Endothelial cell of umbilical vein (primary cell): ENCODE measurements at regions not wholly inside any gene's neighbourhood (a gene's known extent, or its start where the extent isn't known, plus 50 kb on each side); places are given as distances from the start of the nearest gene placed in this dataset.

Source experiments
- BruUV-seq: library from RNA; stranded (reverse); fragments of 400-500 nt; replicated peaks from 2 replicates; lab custom pipeline; 2021; lab: Mats Ljungman, UMichigan
- CTCF ChIA-PET: fragments of 300-600, 350-600 bp; sonication (Branson Sonifier 250); formaldehyde crosslinking; loops from one replicate; lab custom pipeline; 2021; ENCODE audit warnings: antibody characterized with exemption, inconsistent platforms; lab: Charles Lee
- POLR2A ChIA-PET: fragments of 300-600, 350-600 bp; sonication (Branson Sonifier 250); formaldehyde crosslinking; loops from one replicate; lab custom pipeline; 2021; ENCODE audit warnings: antibody characterized with exemption, inconsistent platforms; lab: Charles Lee
- DNase-seq: peaks from one replicate; pipeline ENCODE4 v3.0.0-alpha.2; 2011; ENCODE audit warnings: low read depth, low spot score
- FAIRE-seq: peaks from 2 replicates; lab custom pipeline; 2011; peaks lifted over from hg19 to GRCh38; lab: Jason Lieb, UNC
- H2AFZ ChIP-seq: 2 replicates; pipeline ENCODE4 v1.6.0; 2012; ENCODE audit warnings: low read depth, low read length, control low read depth, inconsistent platforms
- H3K27ac ChIP-seq: 2 replicates; pipeline ENCODE4 v1.5.1; 2011; ENCODE audit warnings: low read depth, mild to moderate bottlenecking, control low read depth, low read length, moderate library complexity; ENCODE audit not compliant: insufficient read depth
- H3K27me3 ChIP-seq, 2 experiments: 2 replicates each; pipeline versions ENCODE4 v1.6.0 to v1.6.1; 2011; ENCODE audit warnings: low read length in 2 of 2, mixed read lengths in 1 of 2; ENCODE audit not compliant: control insufficient read depth in 2 of 2, insufficient read depth in 2 of 2
- H3K36me3 ChIP-seq, 2 experiments: 2 replicates in 1 of 2; 3 replicates in 1 of 2; pipeline ENCODE4 v1.5.1; 2011; ENCODE audit warnings: low read length in 2 of 2, mild to moderate bottlenecking in 1 of 2, moderate library complexity in 1 of 2; ENCODE audit not compliant: control insufficient read depth in 2 of 2, insufficient read depth in 2 of 2; ENCODE audit errors: extremely low read depth in 1 of 2
- H3K4me1 ChIP-seq: 3 replicates; pipeline ENCODE4 v1.5.1; 2011; ENCODE audit warnings: mild to moderate bottlenecking, low read length; ENCODE audit not compliant: control insufficient read depth, insufficient read depth; ENCODE audit errors: extremely low read depth
- H3K4me2 ChIP-seq: 2 replicates; pipeline ENCODE4 v1.6.1; 2011; ENCODE audit warnings: low read length, control low read depth, mixed read lengths; ENCODE audit not compliant: insufficient read depth
- H3K4me3 ChIP-seq, 3 experiments: fragments of 200-600 bp in 1 of 3; sonication (generic), shearing (Covaris generic) in 1 of 3; replicated peaks in 1 of 3; 2 replicates each; pipeline ENCODE4 v1.5.1; 2011 to 2016; ENCODE audit warnings: control low read depth in 3 of 3, low read length in 3 of 3, mild to moderate bottlenecking in 2 of 3, inconsistent platforms in 1 of 3, low read depth in 1 of 3, moderate library complexity in 1 of 3; ENCODE audit not compliant: insufficient read depth in 1 of 3
- H3K79me2 ChIP-seq: 2 replicates; pipeline ENCODE4 v1.6.0; 2012; ENCODE audit warnings: low read length, inconsistent platforms; ENCODE audit not compliant: control insufficient read depth, insufficient read depth
- H3K9ac ChIP-seq: replicated peaks from 2 replicates; pipeline ENCODE3; 2011; ENCODE audit warnings: low read length, control low read depth; ENCODE audit not compliant: insufficient read depth; ENCODE audit errors: extremely low read depth
- H3K9me1 ChIP-seq: replicated peaks from 3 replicates; pipeline ENCODE4 v1.6.0; 2011; ENCODE audit warnings: mild to moderate bottlenecking, low read length; ENCODE audit not compliant: control insufficient read depth, insufficient read depth; ENCODE audit errors: extremely low read depth
- H3K9me3 ChIP-seq: replicated peaks from 2 replicates; pipeline ENCODE4 v1.5.1; 2012; ENCODE audit warnings: low read length, inconsistent platforms; ENCODE audit not compliant: control insufficient read depth, insufficient read depth
- H4K20me1 ChIP-seq: replicated peaks from 2 replicates; pipeline ENCODE3; 2011; ENCODE audit warnings: mild to moderate bottlenecking, low read length; ENCODE audit not compliant: control insufficient read depth, insufficient read depth; ENCODE audit errors: extremely low read depth
- EZH2 ChIP-seq: IDR thresholded peaks from 2 replicates; pipeline ENCODE4 v1.6.1; 2012; ENCODE audit warnings: borderline replicate concordance, low read depth, mild to moderate bottlenecking, moderate library complexity, low read length, inconsistent platforms; ENCODE audit not compliant: severe bottlenecking
- FOS ChIP-seq: IDR thresholded peaks from 2 replicates; pipeline ENCODE4 v1.6.1; 2011; ENCODE audit warnings: mild to moderate bottlenecking, low read length, moderate library complexity, borderline replicate concordance; ENCODE audit not compliant: insufficient read depth
- GATA2 ChIP-seq: IDR thresholded peaks from 2 replicates; pipeline ENCODE4 v1.7.0; 2011; ENCODE audit warnings: low read depth, mild to moderate bottlenecking, moderate library complexity, mixed read lengths, low read length; ENCODE audit not compliant: insufficient read length, insufficient read depth
- JUN ChIP-seq: IDR thresholded peaks from 2 replicates; pipeline ENCODE4 v1.6.1; 2011; ENCODE audit warnings: borderline replicate concordance, low read depth; ENCODE audit not compliant: insufficient read length, insufficient read depth
- MYC ChIP-seq: IDR thresholded peaks from one replicate; pipeline ENCODE4 v1.6.1; 2011; ENCODE audit warnings: mild to moderate bottlenecking, low read depth, low read length
- POLR2A ChIP-seq: IDR thresholded peaks from 2 replicates; pipeline ENCODE4 v1.6.1; 2012; ENCODE audit warnings: low read depth, mild to moderate bottlenecking, control low read depth, low read length
- POLR2AphosphoS5 ChIP-seq: IDR thresholded peaks from 2 replicates; pipeline ENCODE4 v1.6.1; 2012; ENCODE audit warnings: low read depth, mild to moderate bottlenecking, control low read depth, low read length, moderate library complexity; ENCODE audit not compliant: insufficient read depth
- dilution Hi-C: fragments of 300-500 bp; cut with MboI; formaldehyde crosslinking; loops from one replicate; pipeline ENCODE4 v1.15.0; 2019; ENCODE audit warnings: low sequenced_read_pairs; ENCODE audit not compliant: extremely low pct_ligation_motif_present
- intact Hi-C: fragments of 100-400 bp; cut with micrococcal nuclease; formaldehyde crosslinking; loops from one replicate; pipeline ENCODE4 v1.10.0; 2022
- TF ChIP-seq, protein P1 (sequence below), 2 donors: IDR thresholded peaks; 1 replicate in 1 of 2; 2 replicates in 1 of 2; pipeline ENCODE4 v1.5.1; 2011; ENCODE audit warnings: low read length in 2 of 2, mild to moderate bottlenecking in 2 of 2, moderate library complexity in 2 of 2, control low read depth in 1 of 2, inconsistent platforms in 1 of 2, low read depth in 1 of 2; ENCODE audit not compliant: insufficient read depth in 1 of 2; ENCODE audit errors: extremely low read depth in 1 of 2
- TF ChIP-seq, protein P2 (sequence below): IDR thresholded peaks from 2 replicates; pipeline ENCODE4 v1.6.1; 2011; ENCODE audit not compliant: insufficient read depth, insufficient read length

DNA sequence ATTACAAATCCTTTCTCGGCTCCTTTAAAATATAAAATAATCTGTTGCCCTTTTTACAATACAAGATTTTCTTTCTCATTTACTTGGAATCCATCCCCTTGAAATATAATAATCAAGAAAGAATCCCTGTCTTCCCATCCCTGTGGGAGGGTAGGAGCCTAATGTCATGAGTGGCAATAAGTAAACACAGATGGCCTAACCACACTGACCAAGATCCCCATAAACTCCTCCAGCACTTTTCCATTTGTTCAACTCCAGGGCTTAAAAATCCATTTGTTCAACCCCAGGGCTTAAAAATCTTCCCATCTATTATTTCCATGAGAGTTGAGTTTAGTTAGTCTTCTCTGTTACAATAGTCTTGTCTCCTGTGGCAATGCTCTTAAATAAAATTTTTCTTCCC is 297.6 kb downstream of the CDH7 start:
- Histone ChIP-seq H2AFZ (no peak overlapping the region), H3K4me3 (no peak overlapping the region), H3K36me3 (no peaks in the 10 kb centered on the region), H3K4me1 (no peaks in the 10 kb centered on the region), H3K9me3 (peaks cover 2% of the 10 kb centered on the region), H3K9me1 (no peaks in the 10 kb centered on the region), H3K27ac (no peak overlapping the region), H4K20me1 (no peaks in the 10 kb centered on the region), H3K9ac (no peak overlapping the region), H3K4me2 (no peak overlapping the region), H3K79me2 (no peaks in the 10 kb centered on the region), H3K27me3 (no peaks in the 10 kb centered on the region)
- TF ChIP-seq FOS (no peak), JUN (no peak), GATA2 (no peak), POLR2AphosphoS5 (no peak), MYC (no peak), POLR2A (no peak), EZH2 (no peak)
- TF ChIP-seq, protein P1, sequence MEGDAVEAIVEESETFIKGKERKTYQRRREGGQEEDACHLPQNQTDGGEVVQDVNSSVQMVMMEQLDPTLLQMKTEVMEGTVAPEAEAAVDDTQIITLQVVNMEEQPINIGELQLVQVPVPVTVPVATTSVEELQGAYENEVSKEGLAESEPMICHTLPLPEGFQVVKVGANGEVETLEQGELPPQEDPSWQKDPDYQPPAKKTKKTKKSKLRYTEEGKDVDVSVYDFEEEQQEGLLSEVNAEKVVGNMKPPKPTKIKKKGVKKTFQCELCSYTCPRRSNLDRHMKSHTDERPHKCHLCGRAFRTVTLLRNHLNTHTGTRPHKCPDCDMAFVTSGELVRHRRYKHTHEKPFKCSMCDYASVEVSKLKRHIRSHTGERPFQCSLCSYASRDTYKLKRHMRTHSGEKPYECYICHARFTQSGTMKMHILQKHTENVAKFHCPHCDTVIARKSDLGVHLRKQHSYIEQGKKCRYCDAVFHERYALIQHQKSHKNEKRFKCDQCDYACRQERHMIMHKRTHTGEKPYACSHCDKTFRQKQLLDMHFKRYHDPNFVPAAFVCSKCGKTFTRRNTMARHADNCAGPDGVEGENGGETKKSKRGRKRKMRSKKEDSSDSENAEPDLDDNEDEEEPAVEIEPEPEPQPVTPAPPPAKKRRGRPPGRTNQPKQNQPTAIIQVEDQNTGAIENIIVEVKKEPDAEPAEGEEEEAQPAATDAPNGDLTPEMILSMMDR (IDR thresholded peaks at IDR 0.05; ENCODE audit: extremely low read depth in 1 of 2, insufficient read depth in 1 of 2, low read depth in 1 of 2, low read length in 2 of 2) = no peak
- TF ChIP-seq, protein P2, sequence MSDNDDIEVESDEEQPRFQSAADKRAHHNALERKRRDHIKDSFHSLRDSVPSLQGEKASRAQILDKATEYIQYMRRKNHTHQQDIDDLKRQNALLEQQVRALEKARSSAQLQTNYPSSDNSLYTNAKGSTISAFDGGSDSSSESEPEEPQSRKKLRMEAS = no peak
- no peak for DNase-seq
- dilution Hi-C loops (no loop called here), intact Hi-C loops (no loop called here)
- BruUV-seq = no TSS peak
- no peak for FAIRE-seq
- ChIA-PET CTCF (no interaction called here), POLR2A (no interaction called here)
